GM12864 (cell line): ENCODE measurements at regions not wholly inside any gene's neighbourhood (a gene's known extent, or its start where the extent isn't known, plus 50 kb on each side); places are given as distances from the start of the nearest gene placed in this dataset.

Experiments used
- DNase-seq: peaks from one replicate; pipeline ENCODE4 v3.0.0-alpha.2; 2011; ENCODE audit warnings: low read depth
- H3K4me3 ChIP-seq: 2 replicates; pipeline ENCODE4 v1.5.1; 2011; ENCODE audit warnings: mild to moderate bottlenecking, low read depth, low read length, control low read depth
- TF ChIP-seq, protein P1 (sequence below): IDR thresholded peaks from 2 replicates; pipeline ENCODE4 v1.5.1; 2011; ENCODE audit warnings: low read depth, mild to moderate bottlenecking, moderate library complexity, low read length, control low read depth, inconsistent platforms; ENCODE audit errors: missing control alignments

DNA sequence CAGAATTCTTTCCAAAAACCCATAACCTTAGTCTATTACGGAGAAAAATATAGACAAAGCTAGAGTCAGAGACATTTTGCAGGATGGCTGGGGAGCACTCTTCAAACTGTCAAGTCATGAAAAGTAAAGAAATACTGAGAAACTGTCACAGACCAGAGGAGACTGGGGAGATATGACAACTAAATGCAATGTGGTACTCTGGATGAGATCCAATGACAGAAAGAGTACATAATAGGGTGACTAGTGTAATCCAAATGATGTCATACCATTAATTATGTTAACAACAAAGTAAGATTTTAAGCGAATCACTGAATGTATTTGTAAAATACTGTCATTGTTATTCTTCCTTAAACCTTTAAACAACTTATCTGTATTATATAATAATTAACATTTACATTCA, 393.8 kb downstream of the LIG4 start:
- no peak overlapping the region for H3K4me3 ChIP-seq
- DNase-seq, result no peak
- TF ChIP-seq, protein P1, sequence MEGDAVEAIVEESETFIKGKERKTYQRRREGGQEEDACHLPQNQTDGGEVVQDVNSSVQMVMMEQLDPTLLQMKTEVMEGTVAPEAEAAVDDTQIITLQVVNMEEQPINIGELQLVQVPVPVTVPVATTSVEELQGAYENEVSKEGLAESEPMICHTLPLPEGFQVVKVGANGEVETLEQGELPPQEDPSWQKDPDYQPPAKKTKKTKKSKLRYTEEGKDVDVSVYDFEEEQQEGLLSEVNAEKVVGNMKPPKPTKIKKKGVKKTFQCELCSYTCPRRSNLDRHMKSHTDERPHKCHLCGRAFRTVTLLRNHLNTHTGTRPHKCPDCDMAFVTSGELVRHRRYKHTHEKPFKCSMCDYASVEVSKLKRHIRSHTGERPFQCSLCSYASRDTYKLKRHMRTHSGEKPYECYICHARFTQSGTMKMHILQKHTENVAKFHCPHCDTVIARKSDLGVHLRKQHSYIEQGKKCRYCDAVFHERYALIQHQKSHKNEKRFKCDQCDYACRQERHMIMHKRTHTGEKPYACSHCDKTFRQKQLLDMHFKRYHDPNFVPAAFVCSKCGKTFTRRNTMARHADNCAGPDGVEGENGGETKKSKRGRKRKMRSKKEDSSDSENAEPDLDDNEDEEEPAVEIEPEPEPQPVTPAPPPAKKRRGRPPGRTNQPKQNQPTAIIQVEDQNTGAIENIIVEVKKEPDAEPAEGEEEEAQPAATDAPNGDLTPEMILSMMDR, result no peak

DNA sequence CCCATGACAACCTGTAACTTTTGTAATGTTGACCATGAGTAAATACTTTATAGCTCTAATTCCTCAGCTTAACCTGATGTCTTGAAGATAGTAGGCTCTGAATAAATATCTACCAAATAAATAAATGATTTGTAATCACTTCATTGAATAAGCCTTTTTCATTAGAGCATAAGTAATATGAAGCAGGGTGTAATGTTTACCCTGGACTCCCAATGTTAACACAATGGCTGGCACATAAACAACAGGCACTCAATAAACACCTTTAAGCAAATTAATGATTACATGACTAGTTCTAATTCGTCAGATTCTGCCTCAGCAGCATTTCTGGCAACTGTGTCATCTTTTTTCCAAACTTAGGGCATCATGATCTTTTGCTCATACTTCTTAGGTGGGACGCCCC, 396.3 kb downstream of the LIG4 start:
- no peak for DNase-seq
- no peak overlapping the region for H3K4me3 ChIP-seq

DNA sequence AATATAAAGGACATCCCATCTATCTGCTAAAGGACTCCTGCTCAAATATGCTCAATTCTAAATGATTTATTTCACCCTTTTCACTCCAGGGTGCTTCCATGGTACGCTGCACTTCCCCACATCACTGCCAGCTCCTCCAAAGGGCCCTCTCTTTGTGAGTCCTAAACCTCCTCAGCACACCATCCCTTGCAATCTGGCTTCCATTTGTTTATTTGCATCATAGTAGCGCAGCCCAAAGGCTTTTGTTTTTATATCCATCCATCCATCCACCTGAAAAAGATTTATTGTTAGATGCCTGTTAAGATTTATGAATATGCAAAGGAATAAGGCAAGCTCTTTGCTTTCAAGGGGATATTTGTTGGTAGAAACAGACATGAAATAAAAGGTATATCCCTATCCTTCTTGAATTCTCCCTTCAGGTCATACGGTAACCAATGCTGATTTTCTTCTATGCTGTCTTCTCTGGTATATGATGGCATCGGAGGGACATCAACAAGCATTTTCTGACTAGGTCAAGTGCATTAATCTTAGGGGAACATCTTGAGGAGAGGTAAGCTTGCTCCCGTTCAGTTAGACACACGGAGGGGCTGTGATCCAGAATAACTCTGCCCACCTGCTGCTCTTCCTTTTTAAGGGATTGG, 397.6 kb downstream of the LIG4 start:
- no peak overlapping the region for H3K4me3 ChIP-seq
- TF ChIP-seq, protein P1, result no peak
- DNase-seq, result no peak

More for the DNA sequence above, 396.3 kb downstream of the LIG4 start:
- TF ChIP-seq, protein P1, result no peak

DNA sequence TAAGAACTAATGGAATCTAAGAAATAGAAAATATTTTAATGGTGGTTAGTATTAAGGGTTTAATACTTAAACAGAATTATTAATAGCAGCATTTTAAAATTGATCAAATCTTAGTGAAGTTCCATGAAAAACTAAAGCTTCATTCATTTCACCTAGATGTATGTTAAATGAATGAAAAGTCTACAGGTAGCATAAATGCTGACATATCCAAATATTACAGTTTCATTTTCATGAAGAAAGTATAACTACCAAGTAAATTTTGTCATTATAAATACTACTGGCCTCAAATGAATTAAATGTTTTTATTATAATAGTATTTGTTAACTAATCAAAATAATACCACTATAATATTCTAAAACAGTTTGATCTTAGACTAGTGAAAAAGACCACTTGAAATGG, 403.3 kb downstream of the LIG4 start:
- H3K4me3 ChIP-seq, result no peak overlapping the region
- TF ChIP-seq, protein P1, result no peak
- no peak for DNase-seq

DNA sequence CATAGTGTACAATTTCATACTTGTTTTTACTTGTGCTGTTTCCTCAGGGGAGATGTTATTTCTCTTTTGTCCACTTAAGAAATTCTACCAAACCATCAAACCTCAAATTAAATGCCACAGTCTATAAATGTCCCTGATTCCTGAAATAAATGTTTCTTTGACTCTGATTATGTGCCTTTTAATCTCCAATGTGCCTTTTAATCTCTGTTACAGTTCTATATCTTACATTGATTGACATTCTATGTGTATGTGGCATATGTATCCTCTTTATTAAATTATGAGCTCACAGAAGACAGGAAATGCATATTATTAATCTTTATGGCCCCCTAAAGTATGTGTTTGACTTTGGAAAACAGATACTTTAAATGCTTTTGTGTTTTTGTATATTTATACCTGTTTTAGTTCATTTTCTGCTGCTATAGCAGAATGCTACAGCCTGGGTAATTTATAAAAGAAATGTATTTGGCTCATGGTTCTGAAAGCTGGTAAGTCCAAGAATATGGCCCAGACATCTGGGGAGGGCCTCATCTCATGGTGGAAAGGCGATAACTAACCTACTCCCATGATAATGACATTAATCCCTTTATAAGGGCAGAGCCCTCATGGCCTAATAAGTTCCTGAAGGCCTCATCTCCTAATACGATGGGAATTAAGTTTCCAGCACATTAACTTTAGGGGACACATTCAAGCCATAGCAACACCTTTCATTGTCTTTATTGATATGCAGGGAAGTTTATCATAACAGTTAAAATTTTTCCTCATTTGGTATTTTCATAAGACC, 403.9 kb downstream of the LIG4 start:
- H3K4me3 ChIP-seq, result no peak overlapping the region
- TF ChIP-seq, protein P1, result no peak
- DNase-seq, result no peak

DNA sequence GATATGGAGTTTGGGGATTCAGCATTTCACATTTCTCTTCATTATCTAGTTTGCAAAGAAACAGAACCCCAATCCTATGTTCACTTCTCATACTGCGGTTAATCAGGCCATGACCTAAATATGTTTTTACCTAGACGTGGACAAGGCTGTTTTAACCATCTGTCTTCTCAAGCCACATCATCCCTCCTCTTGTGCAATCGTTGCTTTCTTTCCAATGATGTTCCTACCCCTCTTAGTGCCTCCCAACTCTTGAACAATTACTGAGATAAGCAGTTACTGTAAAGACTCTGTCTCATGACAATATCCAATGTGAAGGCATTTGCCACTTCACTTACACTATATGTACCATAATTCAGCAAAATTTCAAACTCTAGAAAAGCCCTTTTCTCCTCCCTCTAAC, 406.2 kb downstream of the LIG4 start:
- TF ChIP-seq, protein P1, result no peak
- DNase-seq, result no peak
- no peak overlapping the region for H3K4me3 ChIP-seq

DNA sequence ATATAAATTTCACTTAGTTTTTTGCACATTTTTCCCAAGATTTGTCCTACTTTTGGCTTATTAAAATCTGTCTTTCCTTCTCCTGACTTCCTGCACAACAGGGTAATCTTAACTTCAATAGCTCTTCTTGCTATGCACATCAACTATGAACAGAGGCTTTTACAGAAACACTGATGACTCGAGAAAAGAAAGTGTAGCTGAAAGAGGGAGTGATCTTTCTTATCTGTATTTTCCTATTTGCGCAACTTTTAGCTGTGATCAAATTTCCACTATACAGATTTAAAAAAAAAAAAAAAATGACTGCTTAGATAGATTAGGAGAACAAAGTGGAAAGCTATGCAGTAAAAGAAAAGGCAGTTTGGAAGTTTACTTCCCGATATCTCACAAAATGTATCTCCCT, 406.9 kb downstream of the LIG4 start:
- H3K4me3 ChIP-seq, result no peak overlapping the region
- TF ChIP-seq, protein P1, result no peak
- no peak for DNase-seq
